Esophagus squamous epithelium (tissue), 5 donors: ENCODE measurements at regions not wholly inside any gene's neighbourhood (a gene's known extent, or its start where the extent isn't known, plus 50 kb on each side); places are given as distances from the start of the nearest gene placed in this dataset.

Source experiments
- DNase-seq: peaks from one replicate; lab custom pipeline; 2025; lab: John Stamatoyannopoulos, UW
- H3K27ac ChIP-seq, 4 donors: fragments of 200-600 bp; sonication (generic); one replicate each; pipeline ENCODE4 v1.5.1; 2016 to 2019; ENCODE audit warnings: mild to moderate bottlenecking in 1 of 4
- H3K27me3 ChIP-seq, 4 donors: fragments of 200-600 bp; sonication (generic); 1 replicate in 3 of 4; 2 replicates in 1 of 4; pipeline versions ENCODE4 v1.5.1 to v1.6.0; 2017 to 2021; ENCODE audit warnings: antibody characterized with exemption in 1 of 4
- H3K36me3 ChIP-seq, 3 donors: fragments of 200-600 bp; sonication (generic); one replicate each; pipeline ENCODE4 v1.5.1; 2016 to 2019
- H3K4me1 ChIP-seq, 3 donors: fragments of 200-600 bp; sonication (generic); one replicate each; pipeline ENCODE4 v1.5.1; 2017 to 2019
- H3K4me3 ChIP-seq, 4 donors: fragments of 200-600 bp; sonication (generic); 1 replicate in 3 of 4; 2 replicates in 1 of 4; pipeline ENCODE4 v1.5.1; 2016 to 2019; ENCODE audit warnings: mild to moderate bottlenecking in 2 of 4, moderate library complexity in 1 of 4
- H3K9me3 ChIP-seq, 3 donors: fragments of 200-600 bp; sonication (generic); one replicate each; pipeline ENCODE4 v1.5.1; 2016 to 2019
- CTCF ChIP-seq, 6 experiments: fragments of 450-650 bp in 4 of 6; fragments of 200-600 bp in 2 of 6; sonication (generic) in 2 of 6; IDR thresholded peaks; one replicate each; pipeline ENCODE4 v1.5.1; 2016 to 2019; ENCODE audit warnings: antibody characterized with exemption in 6 of 6, mild to moderate bottlenecking in 4 of 6, moderate library complexity in 4 of 6
- POLR2A ChIP-seq, 4 donors: fragments of 450-650 bp; IDR thresholded peaks; one replicate each; pipeline ENCODE4 v1.6.1; 2017; ENCODE audit warnings: antibody characterized with exemption in 4 of 4, mild to moderate bottlenecking in 4 of 4, moderate library complexity in 3 of 4
- WGBS, 2 donors: methylation state at CpG; one replicate each; pipeline ENCODE4 v1.1.5; 2018; 5-methylcytosine and 5-hydroxymethylcytosine counted together
- intact Hi-C: fragments of 100-400 bp; cut with DNase I; formaldehyde crosslinking; loops from one replicate; pipeline ENCODE4 v1.15.0; 2022
- donor health status: DM: yes; HTN: yes; CAD: no.

- WGBS, 2 donors: 11 to 55% methylated on average over 1 to 4 of the region's 4 CpGs
- no peak overlapping the region for H3K4me3 ChIP-seq
- H3K4me1 ChIP-seq: no peaks in the 10 kb centered on the region
- H3K36me3 ChIP-seq: no peaks in the 10 kb centered on the region
- intact Hi-C loops: no loop called here
- TF ChIP-seq POLR2A (IDR thresholded peaks at IDR 0.05): no peak
- TF ChIP-seq CTCF (IDR thresholded peaks at IDR 0.05): no peak
- H3K9me3 ChIP-seq: no peaks in the 10 kb centered on the region
- H3K27me3 ChIP-seq: no peaks in the 10 kb centered on the region
- H3K27ac ChIP-seq: no peak overlapping the region
- no peak for DNase-seq
These were observed 2182.5 kb upstream of the AGA start for GRCh38 chr4:179624768-179625181.

GRCh38 chr4:179625406-179625805, 2183.2 kb upstream of the AGA start:
- no peaks in the 10 kb centered on the region for H3K36me3 ChIP-seq
- TF ChIP-seq POLR2A (IDR thresholded peaks at IDR 0.05): no peak
- TF ChIP-seq CTCF (IDR thresholded peaks at IDR 0.05): no peak
- intact Hi-C loops: no loop called here
- H3K27ac ChIP-seq: no peak overlapping the region
- no peaks in the 10 kb centered on the region for H3K4me1 ChIP-seq
- 44 to 57% methylated on average over 1 of the region's 1 CpG for WGBS, 2 donors
- no peaks in the 10 kb centered on the region for H3K27me3 ChIP-seq
- no peak overlapping the region for H3K4me3 ChIP-seq
- no peaks in the 10 kb centered on the region for H3K9me3 ChIP-seq
- DNase-seq: no peak

GRCh38 chr4:179626687-179627086, 2184.4 kb upstream of the AGA start:
- 49 to 75% methylated on average over 3 of the region's 3 CpGs for WGBS, 2 donors
- Histone ChIP-seq H3K36me3 (no peaks in the 10 kb centered on the region), H3K4me1 (no peaks in the 10 kb centered on the region), H3K4me3 (no peak overlapping the region), H3K9me3 (no peaks in the 10 kb centered on the region), H3K27ac (no peak overlapping the region), H3K27me3 (no peaks in the 10 kb centered on the region)
- intact Hi-C loops: no loop called here
- no peak for DNase-seq
- TF ChIP-seq POLR2A (IDR thresholded peaks at IDR 0.05) (no peak), CTCF (IDR thresholded peaks at IDR 0.05) (no peak)

- no peak overlapping the region for H3K4me3 ChIP-seq
- intact Hi-C loops: no loop called here
- no peaks in the 10 kb centered on the region for H3K9me3 ChIP-seq
- H3K36me3 ChIP-seq: no peaks in the 10 kb centered on the region
- no peaks in the 10 kb centered on the region for H3K27me3 ChIP-seq
- H3K4me1 ChIP-seq: no peaks in the 10 kb centered on the region
- no peak for TF ChIP-seq POLR2A (IDR thresholded peaks at IDR 0.05)
- no peak for TF ChIP-seq CTCF (IDR thresholded peaks at IDR 0.05)
- H3K27ac ChIP-seq: no peak overlapping the region
- no peak for DNase-seq
These were observed 2189.1 kb upstream of the AGA start for GRCh38 chr4:179631321-179631720.

- H3K27ac ChIP-seq: no peak overlapping the region
- no peaks in the 10 kb centered on the region for H3K9me3 ChIP-seq
- 38 to 43% methylated on average over 3 of the region's 3 CpGs for WGBS, 2 donors
- TF ChIP-seq CTCF (IDR thresholded peaks at IDR 0.05) (no peak), POLR2A (IDR thresholded peaks at IDR 0.05) (no peak)
- intact Hi-C loops: no loop called here
- H3K4me1 ChIP-seq: no peaks in the 10 kb centered on the region
- no peaks in the 10 kb centered on the region for H3K36me3 ChIP-seq
- no peak overlapping the region for H3K4me3 ChIP-seq
- no peak for DNase-seq
- H3K27me3 ChIP-seq: no peaks in the 10 kb centered on the region
These were observed 2192.6 kb upstream of the AGA start for GRCh38 chr4:179634862-179635261.
